GM18511 (cell line): ENCODE measurements at regions not wholly inside any gene's neighbourhood (a gene's known extent, or its start where the extent isn't known, plus 50 kb on each side); places are given as distances from the start of the nearest gene placed in this dataset.
"Not testable (repeated sequence)": the region's sequence is repeated elsewhere in the genome, so short reads cannot be mapped to it uniquely, and the experiment has no call there.

Experiments used
- ATAC-seq: cut with Tn5 transposase; IDR thresholded peaks from one replicate; pipeline ENCODE4 v1.9.1; 2021; ENCODE audit warnings: mild to moderate bottlenecking, moderate library complexity; ENCODE audit not compliant: unreplicated experiment

DNA sequence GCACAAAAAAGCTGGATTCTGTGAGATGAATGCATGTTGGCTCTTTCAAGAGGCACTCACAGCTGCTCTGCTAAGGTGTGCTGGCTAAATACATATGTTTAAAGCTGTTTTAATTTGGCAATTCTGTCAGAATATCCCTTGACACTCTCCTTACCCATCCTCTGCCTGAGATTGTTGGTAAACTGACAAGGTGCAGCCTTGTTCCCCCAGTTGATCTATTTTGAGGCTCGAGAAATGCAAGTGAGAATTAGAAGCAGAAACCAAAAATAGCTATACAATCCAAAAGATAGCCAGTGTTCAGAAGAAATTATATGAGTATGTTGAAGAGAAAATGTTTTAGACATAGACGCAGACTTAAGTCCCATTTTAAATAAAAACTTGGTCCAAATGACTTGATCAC is 971.7 kb upstream of the GYPC start:
- ATAC-seq: no peak

DNA sequence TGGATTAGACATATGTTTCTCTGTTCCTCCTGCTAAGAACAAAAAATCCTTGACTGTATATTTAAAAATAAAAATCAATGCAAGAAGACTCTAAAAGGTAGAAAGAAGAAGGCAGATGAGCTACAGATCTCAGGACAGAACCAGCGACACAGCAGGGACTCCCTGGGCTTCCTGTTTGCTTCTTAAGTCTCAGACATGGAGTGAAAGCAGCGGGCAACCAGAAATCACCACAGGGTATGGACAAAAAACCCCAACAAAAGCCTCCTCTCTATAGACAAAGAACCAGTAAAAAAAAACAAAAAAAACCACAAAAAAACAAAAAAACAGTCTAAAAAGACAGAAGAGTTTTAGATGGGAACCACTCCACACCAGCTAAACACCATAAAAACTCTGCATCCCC is 971.0 kb upstream of the GYPC start:
- ATAC-seq: no peak

DNA sequence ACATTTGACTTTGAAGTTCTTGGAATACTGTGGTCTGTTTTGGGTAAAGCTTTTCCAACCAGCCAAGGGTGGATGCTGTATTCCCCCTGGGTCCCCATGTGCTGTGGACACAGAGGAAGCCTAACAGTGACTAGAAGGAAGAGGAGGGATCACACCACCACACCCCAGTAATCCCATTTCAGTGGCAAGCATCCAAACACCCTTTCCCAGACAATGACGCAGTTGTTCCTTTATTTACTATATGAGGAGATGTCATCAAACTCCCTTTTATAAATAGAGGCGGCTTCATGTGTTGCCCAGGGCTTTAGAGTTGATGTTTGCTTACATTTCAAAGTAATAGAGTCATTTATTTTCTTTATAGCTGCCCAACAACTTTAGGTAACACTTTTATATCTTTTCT is 959.4 kb upstream of the GYPC start:
- ATAC-seq: no peak

DNA sequence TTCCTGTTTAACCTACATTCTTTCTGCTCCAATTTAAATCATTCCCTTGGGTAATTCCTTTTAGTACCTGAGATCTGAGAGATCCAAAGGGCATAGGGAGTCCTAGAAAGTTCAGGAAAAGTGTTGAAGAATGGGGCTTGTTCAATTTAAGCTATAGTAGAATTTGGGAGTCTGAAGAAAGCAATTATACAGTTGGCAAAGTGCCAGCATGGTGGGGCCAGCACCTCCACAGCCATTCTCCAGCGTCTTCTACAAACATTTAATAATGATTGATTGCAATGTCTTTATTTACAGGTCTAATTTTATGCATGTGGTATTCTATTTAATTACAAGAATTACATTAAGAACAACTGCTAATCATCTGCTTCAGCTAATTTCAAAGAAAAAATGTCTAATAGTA is 957.7 kb upstream of the GYPC start:
- no peak for ATAC-seq

DNA sequence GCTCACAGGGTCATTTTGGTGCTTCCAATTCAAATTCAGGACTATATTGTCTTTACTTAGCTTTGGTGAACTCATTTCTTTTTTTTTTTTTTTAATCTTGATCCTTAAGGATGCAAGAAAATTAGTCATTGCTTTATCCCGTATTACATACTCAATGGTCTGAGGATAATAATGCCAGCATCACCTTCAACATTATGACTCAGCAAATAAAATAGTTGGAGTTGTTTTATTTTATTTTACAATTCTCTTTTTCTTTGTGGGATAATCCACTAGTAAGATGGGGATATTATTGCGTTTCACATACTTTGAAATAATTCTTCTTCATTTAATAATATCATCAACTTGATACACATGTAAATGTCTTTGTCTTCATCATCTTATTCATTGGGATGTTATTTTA is 954.9 kb upstream of the GYPC start:
- no peak for ATAC-seq

DNA sequence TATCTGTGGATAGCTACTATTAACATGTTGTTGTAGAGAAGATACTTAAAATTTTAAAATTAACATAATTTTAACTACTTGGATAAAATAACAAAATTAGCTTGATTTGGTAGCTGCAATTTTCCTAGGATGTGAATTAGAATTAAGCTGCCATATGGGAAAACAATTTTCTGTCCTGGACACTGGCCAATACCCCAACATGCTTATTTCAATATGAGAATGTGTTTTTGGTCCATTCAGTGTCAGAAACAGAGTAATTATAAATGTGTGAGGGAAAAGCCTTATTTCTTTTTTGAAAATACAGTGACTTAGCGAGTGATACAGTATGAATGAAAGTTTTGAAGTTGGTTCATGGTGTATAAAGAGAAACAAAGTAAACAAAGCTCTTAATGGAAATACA is 948.3 kb upstream of the GYPC start:
- no peak for ATAC-seq

DNA sequence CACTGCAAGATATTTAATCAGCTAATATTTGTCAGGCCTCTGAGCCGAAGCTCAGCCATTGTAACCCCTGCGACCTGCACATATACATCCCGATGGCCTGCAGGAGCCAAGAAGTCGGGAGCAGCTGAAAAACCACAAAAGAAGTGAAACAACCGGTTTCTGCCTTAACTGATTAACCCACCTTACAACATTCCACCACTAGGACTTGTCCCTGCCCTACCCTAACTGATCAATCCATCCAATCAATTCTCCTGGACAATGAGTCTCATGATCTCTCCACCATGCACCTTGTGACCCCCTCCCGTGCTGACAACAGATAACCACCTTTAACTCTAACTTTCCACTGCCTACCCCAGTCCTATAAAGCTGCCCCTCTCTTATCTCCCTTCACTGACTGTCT is 945.4 kb upstream of the GYPC start:
- ATAC-seq: no peak

DNA sequence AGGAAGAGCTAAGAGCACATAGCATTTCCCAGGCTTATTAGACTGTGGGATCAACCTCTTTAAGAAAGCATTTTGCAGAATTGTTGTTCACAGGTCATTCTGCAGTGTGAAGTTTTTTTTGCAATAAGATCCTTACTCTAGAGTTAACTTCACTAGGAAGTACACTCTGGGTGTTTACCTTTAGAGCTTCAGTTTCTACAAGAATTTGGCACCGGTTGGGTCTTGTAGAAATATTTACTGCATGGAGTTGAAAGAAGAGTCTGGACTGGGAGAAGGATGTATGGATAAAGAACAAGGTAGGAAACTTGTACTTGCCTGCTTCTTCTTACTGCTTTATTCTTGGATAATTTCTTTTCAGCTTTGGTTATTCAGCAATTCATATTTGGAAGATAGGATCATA is 944.9 kb upstream of the GYPC start:
- ATAC-seq: no peak

DNA sequence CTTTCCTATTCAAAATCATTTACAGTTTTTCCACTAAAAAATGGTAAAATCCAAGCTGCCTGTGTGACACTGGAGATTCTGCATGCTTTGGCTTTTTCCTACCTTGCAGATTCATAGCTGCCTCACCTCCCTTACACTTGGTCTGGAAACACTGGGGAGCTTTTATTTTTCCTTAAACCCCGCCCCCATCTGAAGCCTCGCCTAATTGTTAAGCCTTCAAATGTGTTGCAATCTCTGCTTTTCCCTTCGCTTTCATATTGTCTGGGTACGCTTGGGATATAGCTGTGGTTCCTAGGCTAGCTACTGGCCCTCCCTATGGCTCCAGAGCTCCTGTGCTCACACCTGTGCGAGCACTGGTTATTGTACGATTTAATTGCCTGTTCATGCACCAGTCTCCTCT is 942.4 kb upstream of the GYPC start:
- ATAC-seq: no peak

DNA sequence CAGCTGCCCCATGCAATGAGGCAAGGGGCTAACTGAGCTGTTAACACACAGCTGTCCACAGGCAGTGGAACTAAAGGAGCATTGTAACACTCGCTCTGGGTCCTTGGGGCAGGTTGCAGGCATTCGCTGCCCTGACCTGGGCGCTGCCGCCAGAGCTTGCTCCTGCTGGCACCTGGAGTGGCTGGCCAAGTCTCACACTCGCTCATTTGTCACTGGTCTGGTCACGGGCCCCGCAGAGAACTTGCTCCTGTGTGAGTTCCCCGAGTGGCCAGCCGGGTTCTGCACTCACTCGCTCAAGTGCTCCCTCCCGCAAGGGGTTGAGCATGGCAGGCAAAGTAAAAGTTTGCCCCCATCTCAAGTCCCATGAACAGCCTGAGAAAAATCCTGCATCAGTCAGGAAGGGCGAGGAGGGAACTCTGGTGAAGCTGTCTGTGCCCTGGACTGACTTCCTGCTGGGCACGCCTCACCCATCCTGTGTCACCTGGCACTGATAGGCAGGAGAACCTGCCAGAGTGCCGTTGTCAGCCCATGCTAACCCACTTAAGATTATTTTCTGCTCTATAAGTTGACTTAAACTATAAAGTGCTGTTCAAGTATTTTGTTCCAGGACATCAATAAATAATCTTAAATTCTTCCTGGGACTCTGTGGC is 934.8 kb upstream of the GYPC start:
- ATAC-seq: no peak

DNA sequence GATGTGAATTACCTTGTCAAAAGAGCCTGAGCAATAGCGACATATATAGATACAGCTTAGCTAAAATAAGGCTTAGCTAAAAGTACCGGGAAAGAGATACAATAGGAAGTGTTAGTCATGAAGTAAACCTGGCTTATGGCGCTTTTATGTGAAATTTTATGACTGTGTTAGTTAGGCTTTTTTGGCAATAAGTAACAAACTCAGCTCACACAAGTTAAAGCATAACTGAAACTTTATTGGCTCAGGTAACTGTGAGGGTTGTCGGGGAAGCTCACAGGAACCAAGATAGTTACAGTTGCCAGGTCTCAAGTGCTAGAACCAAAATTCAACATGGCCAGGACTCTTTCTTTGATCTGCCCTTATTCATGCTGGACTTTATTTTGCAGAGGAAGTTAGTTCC is 925.0 kb upstream of the GYPC start:
- ATAC-seq: no peak

DNA sequence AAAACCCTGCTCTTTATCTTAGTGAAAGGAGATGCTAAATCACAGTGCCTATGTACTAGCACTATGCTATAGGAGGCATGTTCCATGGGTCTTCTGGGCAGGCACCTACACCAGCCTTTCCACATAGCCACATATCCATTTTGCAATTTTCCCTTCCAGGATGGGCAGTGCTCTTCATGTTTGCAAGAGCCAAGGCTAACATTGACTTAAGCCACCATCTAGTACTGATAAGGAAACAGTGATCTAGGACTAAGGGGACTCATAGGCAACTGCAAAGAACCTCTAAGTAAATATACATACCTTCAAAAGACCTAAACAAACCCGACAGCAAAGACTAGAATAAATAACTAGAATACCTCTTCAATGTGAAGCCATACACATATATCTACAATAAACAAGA is 919.7 kb upstream of the GYPC start:
- ATAC-seq: no peak

DNA sequence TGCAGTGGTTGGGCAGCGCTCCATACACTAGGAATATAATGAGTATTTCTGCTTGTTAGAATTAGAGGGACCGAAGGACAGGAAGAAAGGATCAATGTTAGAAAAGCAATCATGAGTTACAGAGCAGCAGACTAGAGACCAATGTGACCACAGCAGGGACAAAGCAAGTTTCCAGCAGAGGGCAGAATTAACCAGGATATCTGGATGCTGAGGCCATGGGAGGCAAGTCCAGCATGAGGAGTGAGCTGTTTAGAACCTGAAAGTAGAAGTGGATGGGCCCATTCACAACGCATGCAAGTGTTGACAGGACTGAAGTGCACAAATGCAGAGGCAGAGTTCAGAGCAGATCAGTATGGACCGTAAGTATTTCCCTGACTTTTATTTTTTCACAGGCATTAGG is 910.4 kb upstream of the GYPC start:
- ATAC-seq: no peak

DNA sequence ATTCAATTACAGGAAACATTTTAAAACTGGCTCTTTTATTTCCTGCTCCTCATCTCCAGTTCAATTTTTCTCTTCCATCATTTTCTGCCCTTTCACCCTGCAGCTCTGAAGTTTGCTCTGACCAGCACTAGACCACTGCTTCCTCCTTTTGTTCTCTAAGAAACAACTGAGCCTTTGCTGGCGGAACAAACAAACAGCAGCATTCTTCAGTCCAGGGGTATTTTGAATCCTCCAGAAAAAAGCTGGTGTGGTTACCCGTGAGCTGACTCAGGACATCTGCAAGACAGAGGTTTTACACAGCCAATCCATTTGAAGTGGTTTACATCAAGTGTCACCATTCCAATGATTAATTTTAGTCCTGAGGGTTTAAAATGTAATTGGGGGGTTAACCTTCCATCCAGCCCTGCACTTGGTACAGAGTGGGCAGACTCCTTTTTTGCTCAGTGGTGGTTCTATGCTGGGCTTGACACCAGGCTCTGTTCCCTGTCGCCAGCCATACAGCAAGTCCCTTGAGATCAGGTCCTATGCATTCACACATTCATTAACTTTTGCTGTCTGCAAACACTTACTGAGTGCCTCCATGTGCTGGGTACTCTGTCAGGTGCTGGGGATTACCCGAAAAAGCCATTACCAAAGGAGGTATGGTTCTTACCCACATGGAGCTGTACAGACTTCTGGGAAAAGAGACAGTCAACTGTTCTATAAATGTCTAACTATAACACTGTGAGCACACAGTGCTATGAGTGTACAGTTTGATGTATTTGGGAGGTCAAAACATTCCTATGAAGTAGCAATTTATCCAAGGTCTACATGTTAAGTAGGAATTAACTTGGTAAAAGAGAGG is 909.4 kb upstream of the GYPC start:
- ATAC-seq: no peak

DNA sequence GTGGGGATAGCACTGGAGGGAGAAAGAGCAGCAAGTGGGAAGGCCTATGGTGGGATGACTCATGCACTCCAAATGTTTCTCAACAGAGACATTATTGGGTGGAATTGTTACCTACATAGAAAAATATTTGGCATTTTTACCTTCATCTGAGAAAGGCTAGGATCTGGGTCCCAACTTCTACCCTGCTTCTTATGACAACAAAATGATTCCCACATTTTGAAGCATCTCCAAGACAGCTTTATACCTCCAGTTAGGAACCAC is 908.9 kb upstream of the GYPC start:
- ATAC-seq: no peak

DNA sequence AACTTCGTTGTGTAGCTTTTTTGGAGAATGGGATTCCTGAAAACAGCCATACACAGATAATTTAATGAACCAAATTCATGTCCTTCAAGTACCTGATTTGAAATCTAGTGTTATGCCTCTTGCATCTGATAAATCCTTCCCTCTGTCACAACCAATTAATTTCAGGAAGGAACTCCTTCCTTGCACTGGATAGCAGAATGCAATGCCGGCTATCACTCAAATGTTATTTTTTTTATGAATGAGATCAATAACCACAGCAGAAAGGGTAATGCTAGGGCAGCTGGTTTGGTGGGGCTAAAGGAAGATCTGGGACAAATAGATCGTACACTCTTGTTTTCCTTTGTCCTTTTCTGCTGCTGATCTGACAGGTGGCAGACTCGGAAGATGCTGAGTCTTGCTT is 899.5 kb upstream of the GYPC start:
- no peak for ATAC-seq

DNA sequence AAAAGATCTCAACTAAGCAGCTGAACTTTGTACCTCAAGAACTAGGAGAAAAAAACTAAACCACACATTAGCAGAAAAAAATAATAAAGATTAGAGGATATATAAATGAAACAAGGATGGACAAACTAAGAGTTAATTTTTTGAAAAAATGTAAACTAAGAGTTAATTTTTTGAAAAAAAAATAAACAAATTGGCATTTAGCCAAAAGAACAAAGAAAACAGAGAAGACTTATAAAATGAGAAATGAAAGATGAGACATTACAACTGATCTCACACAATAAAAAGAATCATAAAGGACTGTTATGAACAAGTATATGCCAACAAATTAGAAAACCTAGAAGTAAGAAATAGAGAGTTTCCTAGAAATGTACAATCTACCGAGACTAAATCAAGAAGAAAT is 859.2 kb upstream of the GYPC start:
- no peak for ATAC-seq

DNA sequence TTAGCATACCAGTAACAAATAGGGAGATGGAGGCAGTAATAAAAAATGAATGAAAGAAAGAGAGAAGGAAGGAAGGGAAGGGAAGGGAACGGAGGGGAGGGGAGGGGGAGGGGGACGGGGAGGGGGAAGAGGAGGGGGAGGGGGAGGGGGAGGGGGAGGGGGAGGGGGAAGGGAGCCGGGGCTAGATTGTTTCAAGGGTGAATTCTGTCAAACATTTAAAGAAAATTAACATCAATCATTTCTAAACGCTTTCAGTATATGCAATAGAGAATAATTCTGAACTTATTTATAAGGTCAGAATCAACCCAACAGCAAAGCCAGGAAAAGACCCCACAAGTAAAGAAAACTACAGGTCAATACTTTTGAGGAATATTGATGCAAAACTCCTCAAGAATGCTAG is 858.8 kb upstream of the GYPC start:
- no peak for ATAC-seq

DNA sequence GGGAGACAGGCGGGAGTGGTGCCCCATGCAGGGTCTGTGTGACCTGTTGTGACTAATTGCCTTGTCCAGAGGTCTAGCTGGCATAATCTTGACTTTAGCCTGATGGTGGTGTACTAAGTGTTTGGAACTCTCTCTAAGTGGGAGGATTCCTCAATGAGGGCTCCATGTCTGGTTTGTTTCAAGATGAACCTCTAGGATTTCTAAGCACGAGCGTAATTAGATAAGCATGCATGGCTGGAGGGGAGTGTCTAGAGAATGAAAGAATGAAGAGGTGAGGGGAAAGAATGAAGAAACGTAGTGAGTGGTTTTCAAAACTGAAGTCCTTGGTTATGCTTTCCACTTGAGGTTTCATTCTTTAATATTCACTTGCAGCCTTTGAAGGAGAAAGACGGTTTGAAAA is 833.2 kb upstream of the GYPC start:
- ATAC-seq: no peak

DNA sequence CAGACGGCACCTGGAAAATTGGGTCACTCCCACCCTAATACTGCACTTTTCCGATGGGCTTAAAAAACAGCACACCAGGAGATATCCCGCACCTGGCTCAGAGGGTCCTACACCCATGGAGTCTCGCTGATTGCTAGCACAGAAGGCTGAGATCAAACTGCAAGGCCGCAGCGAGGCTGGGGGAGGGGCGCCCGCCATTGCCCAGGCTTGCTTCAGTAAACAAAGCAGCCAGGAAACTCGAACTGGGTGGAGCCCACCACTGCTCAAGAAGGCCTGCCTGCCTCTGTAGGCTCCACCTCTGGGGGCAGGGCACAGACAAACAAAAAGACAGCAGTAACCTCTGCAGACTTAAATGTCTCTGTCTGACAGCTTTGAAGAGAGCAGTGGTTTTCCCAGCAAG is 830.2 kb upstream of the GYPC start:
- not testable (repeated sequence) for ATAC-seq

DNA sequence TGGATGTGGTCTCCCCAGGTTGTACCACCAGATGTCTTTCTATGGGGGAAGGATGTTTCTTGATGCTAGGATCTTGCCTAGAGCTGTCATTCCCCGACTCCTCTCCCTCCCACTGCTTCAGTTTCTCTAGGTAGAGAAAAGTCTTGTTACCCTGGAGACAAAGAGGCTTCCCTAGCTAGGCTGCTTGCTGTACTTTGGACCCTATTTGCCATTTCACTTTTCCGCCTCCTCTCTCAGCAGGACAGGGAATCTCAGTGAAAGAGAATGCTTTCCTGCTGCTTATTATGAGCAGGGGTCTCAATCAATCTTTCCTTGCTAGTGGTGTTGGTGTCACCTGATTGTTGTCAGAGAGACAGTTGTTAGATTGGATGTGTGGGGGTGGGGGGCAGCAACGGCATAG is 818.8 kb upstream of the GYPC start:
- no peak for ATAC-seq

DNA sequence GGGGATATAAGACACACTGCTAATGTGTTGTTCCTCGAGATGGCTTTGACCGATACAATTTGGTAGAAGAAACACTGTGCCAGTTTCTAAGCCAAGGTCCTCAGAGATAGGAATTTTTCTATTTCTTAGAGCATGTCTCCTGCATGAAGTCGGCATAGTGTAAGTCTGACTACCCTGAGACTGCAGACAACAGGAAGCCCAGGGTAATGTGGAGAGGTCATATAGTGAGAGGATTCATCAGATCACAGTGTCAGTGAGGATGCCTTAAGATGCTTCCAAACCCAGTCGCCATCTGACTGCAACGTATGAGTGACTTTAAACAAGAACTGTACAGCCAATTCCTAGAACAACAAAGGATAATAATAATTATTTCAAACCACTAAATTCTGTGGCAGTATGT is 818.3 kb upstream of the GYPC start:
- ATAC-seq: no peak

DNA sequence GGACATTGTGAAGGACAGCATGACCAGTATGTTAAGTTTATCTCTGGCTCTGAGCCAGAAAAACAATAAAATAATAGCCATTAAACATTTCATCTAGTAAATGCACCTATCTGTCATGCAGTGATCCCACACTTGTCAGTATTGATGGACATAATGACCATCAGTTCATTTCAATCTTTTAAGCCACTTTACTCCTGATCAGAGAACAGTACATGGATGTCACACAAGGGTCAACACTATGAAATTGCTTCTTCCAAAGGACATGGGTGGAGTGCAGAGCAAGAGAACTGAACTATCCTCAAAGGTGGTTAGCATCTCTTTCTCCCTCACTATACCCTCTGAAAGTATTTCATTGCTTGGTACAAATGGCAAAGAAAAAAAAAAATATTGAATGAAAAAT is 816.0 kb upstream of the GYPC start:
- no peak for ATAC-seq
